RCC 7860 (cell line): ENCODE measurements at regions not wholly inside any gene's neighbourhood (a gene's known extent, or its start where the extent isn't known, plus 50 kb on each side); places are given as distances from the start of the nearest gene placed in this dataset.

Experiments used
- DNase-seq: peaks from one replicate; pipeline ENCODE4 v3.0.0-alpha.2; 2015; ENCODE audit warnings: low spot score
- FAIRE-seq: peaks from 2 replicates; lab custom pipeline; 2012; peaks lifted over from hg19 to GRCh38; lab: Jason Lieb, UNC

DNA sequence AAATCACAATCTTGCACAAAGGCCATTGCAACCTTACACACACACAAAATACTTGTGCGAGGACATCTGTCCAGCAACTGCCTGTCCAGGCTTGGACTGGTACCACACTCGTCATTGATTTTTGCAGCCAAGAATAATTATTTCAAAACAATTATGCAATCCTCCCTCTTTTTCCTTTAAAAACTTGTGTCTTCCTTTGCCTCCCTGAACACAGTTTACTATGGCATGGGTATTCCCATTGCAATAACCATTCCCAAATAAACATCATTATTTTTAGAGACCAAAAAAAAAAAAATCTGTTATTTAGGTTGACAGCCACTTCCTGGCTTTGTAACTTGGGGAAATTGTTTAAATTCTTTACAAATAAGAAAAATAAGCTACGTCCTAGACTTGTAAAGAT, 54.0 kb downstream of the C11orf91 start:
- FAIRE-seq (no peak), DNase-seq (no peak)

GRCh38 chr11:33646168-33646567, 54.5 kb downstream of the C11orf91 start:
- FAIRE-seq: no peak

GRCh38 chr11:33645686-33646085, 54.9 kb downstream of the C11orf91 start:
- DNase-seq: no peak
- FAIRE-seq: no peak

More at GRCh38 chr11:33646168-33646567, 54.5 kb downstream of the C11orf91 start:
- no peak for DNase-seq

GRCh38 chr11:33643167-33643824, 57.3 kb downstream of the C11orf91 start:
- FAIRE-seq (no peak), DNase-seq (no peak)

GRCh38 chr11:33642461-33643166, 58.0 kb downstream of the C11orf91 start:
- DNase-seq (no peak), FAIRE-seq (no peak)

GRCh38 chr11:33640730-33641371, 59.8 kb downstream of the C11orf91 start:
- DNase-seq: no peak
- no peak for FAIRE-seq

DNA sequence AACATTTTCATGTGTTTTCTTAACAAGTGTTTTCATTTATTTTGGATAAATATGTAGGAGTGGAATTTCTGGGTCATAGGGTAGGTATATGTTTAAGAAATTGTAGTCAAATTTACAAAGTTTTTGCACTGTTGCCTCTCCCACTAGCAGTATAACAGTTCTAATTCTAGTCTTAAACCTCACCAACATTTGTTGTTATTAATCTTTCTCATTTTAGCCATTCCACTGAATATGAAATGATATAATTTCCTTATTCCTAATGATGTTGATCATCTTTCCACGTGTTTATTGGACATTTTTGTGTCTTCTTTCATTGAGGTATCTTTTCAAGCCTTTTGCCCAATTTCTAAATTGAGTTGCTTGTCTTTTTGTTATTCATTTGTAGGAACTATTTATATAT, 62.0 kb downstream of the C11orf91 start:
- DNase-seq: no peak
- FAIRE-seq: no peak

DNA sequence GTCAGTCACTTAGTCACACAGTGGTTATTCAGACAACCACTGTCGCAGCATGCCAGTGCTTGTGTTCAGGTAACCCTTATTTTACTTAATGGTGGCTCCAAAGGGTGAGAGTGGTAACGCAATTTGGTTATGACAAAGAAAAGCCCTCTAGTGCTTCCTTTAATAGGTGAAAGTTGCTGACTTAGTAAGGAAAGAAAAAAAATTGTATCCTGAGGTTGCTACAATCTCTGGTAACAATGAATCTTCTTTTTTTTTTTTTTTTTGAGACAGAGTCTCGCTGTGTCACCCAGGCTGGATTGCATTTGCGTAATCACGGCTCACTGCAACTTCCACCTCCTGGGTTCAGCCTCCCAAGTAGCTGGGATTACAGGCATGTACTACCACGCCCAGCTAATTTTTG, 64.5 kb downstream of the C11orf91 start:
- no peak for FAIRE-seq
- DNase-seq: no peak

- no peak for FAIRE-seq
- no peak for DNase-seq
These were observed 65.5 kb downstream of the C11orf91 start for GRCh38 chr11:33635161-33635560.

- FAIRE-seq (peak; percentile 36), DNase-seq (peak; percentile 81)
These were observed 66.3 kb downstream of the C11orf91 start for GRCh38 chr11:33634291-33634834.

DNA sequence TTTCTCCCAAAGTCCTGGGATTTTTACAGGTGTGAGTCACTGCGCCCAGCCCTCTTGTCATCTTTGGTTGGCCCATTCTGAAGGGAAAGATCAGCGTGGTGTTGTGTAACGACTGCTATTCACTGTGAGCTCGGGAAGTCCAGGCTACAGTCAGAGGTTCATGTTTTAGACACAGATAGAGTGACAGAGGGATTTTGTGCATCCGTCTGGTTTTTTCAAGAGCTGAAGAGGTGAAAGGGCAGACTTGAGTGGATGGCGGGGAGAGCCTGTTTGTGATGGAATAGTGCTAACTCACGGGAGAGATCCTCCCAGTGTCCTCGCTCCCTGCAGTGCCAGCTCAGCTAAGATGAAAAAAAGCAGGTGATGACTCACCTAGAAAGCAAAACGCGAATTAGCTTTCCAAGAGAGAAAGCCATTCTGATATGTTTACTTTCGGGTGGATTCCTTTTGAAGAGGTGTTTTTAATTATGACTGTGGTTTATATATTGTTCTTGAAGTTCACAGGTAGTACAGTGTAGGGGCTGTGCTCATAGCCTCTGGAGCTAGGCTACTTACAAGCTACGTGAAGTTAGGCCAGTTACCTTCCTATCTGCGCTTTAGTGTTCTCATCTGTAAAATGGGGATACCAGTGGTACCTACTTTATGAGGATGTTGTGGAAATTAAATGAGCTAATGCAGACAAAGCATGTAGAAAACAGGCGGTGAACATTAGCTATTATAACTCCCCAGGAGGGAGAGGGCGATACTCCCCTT, 67.2 kb downstream of the C11orf91 start:
- DNase-seq: peak; percentile 91
- peak; percentile 69 for FAIRE-seq

DNA sequence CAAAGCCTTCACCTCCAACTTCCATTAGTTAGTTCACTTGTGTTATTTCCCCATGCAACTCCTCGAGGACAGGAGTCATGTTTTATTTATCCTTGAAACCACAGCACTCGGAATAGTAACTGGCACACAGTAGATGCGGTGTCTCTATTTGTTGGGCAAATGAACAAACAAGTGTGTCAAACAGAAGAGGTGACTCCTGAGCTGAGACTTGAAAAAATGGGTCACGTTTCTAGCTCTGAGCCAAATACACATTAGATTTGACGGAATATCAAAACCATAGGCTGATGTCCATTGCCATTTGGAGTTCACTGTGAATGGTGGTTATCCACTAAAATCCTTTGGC, 68.9 kb downstream of the C11orf91 start:
- DNase-seq (no peak), FAIRE-seq (no peak)

DNA sequence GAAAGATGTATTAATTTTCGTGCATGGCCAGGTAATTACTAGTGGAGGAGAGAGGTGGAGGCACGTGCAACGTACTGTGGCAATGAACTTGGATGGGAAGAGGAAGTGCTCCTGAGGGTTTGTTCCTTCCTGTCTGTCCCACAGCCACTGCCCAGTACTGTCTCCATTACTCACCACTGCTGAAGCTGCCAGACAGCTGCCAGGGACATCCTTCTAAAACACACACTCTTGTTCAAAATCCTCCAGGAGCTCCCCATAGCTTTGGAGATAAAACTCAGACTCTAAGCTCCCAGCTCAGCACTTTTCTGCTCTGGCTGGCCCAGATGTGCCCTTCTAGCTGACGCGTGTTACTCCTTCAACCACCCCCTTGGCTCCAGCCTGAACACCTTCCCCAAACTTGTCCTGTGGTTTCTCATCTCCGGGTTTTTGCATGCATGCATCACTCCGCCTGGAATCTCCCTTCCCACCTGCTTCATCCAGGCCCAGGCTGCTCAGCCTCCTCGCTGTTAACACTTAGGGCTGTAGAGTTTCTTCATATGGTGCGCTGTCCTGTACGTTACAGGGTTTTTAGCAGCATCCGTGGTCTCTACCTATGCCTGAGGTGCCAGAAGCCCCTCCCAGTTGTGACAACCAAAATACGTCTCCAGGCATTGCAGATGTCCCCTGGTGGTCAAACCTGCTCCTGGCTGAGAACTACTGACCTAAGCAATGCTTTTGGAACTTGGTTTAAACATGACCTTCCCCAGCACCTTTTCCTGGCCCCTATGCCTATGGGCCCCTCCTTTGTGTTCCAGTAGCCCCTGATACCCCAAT, 69.5 kb downstream of the C11orf91 start:
- FAIRE-seq (no peak), DNase-seq (no peak)

DNA sequence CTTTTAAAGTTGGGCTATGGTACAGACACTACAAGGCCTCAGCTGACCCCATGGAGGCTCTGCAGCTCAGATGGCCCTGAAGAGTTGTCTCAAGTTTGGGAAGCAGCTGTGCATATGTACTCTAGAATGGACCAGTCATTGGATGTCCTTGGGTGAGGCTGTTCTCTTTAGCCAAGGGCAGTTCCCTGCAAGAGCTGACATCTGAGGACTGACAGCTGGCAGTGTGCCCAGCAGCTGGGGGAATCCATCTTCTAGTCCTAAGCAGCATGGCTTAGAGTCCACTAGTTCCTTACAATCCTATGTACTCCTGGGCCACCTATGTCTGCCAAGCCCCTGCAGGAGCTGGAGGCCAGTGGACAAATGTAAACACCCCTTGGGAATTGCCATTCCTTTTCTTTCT, 76.5 kb downstream of the C11orf91 start:
- FAIRE-seq: no peak

DNA sequence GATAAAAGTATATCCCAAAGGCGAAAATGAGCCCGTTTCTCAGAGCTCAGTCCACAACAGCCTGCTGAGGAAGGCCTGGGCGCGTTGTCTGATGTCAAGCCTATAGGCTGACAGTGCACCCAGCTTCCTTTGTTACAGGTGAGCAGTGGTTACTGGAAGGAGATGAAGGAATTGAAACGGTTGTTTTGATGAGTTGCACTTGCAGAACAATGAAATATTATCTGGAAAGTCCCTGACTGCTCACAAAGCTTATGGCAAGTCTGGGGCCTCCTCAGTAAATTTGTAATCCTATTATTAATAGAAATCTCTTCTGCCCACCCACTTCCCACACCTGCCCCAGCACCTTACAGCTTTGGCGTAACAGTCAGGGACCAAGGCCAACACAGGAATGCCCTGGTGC, 77.8 kb downstream of the C11orf91 start:
- no peak for DNase-seq
- FAIRE-seq: no peak

More for the DNA sequence above, 76.5 kb downstream of the C11orf91 start:
- DNase-seq: no peak

- DNase-seq (no peak), FAIRE-seq (no peak)
These were observed 78.4 kb downstream of the C11orf91 start for GRCh38 chr11:33622186-33622585.

DNA sequence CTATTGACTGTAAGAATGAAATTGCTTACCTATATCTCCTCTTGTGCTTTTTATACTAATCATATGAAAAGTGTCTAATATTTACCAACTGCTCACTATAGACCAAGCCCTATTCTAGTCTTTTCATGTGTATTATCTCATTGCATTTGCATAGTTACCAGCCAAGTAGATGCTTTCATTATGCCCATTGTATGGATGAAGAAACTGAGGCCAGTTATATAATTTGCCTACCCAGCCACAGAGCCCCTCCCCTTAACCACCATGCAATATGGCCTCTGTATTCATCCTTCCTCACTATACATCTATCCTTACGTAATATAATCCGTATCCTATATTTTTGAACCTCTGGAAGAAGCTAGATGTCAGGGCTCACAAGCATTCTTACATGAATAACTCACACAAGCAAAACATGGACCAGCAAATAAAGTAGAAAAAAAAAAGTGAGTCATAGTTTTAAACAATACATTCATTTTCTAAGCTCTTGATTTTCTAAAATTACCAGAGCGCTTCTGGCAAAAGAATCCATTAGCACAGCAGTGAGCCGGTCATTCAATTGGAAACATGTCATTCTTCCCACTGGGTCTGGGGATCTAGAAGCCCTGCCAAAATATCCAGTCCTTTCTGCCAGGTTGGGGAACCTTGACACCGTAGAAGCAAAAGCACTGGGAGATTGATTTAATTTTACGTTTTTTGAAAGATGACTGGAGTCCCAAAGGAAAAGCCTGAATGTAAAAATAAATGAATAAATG, 80.0 kb downstream of the C11orf91 start:
- FAIRE-seq: no peak
- no peak for DNase-seq

DNA sequence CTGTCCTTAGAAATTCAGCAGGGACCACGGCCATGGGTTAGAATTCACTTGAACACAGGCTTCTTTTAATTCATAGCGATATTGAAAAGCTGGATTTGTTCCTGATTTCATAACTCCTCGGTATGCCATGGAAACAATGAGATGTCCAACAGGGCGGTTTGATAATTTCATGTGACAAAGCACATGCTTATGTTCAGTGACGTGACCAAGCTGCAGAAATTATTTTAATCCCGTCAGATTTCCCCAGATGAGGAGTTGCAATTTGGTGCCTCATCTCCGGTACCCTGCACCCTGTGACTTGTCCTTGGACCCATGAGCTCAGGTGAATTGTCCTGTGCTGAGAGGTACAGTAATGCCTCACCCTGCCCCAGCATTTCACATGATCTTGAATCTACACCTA, 81.7 kb downstream of the C11orf91 start:
- no peak for FAIRE-seq
- no peak for DNase-seq

DNA sequence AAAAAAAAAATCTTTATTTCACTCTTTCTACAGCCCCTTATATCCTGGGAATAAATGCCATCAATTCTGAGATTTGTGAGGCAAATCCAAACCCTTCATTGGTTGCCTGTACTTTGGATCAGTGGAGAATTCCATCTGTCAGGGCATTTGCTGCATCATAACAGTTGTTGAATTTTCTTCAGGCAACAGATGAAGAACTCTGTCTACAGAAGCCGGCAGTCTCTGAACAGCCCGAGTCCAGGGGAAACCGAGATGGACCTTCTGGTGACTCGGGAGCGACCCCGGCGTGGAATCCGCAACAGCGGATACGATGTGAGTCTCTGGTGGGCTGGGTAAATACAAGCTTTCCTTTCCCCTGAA, 82.3 kb downstream of the C11orf91 start:
- FAIRE-seq (no peak), DNase-seq (no peak)
